ENCODE measurements at regions not wholly inside any gene's neighbourhood (a gene's known extent, or its start where the extent isn't known, plus 50 kb on each side); places are given as distances from the start of the nearest gene placed in this dataset.

DNA sequence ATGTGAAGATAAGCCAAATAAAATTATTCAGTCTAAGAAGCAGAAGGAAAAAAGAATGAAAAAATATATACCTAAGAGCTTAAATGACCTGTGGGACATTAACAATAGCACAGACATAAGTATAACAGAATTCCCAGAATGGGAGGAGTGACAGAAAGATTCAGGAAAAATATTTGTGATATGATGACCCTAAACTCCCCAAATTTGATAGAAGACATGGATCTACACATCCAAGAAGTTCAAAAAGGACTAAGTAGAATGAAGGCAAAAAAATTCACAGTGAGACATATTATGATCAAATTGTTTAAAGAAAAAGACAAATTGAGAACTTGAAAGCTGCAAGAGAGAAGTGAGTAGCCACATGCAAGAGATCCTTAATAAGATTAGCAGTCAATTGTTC lies 211.4 kb upstream of the OR4E1 start:
- TF ChIP-seq CTCF (IDR thresholded peaks at IDR 0.05 in 2 of 3, conservative IDR thresholded peaks at IDR 0.05 in 1 of 3; ENCODE audit: borderline replicate concordance in 1 of 3, insufficient read depth in 1 of 3, low read depth in 2 of 3, low read length in 2 of 3): no peak
- TF ChIP-seq SIN3A (IDR thresholded peaks at IDR 0.05; ENCODE audit: low read depth): no peak
